NCI-H146 treated with DMSO at 0.1 percent for 48 hours (cell line): ENCODE measurements at regions not wholly inside any gene's neighbourhood (a gene's known extent, or its start where the extent isn't known, plus 50 kb on each side); places are given as distances from the start of the nearest gene placed in this dataset.
A peak's percentile ranks its signal among the peaks of the same experiment; 100 is the strongest.

Experiments
- DNase-seq: peaks from one replicate; lab custom pipeline; 2025; ENCODE audit not compliant: unreplicated experiment; lab: John Stamatoyannopoulos, UW

GRCh38 chr2:5368263-5368662 lies 323.9 kb upstream of the SOX11 start:
- DNase-seq, result no peak

- DNase-seq, result no peak
Observed at GRCh38 chr2:5369510-5369909, 322.7 kb upstream of the SOX11 start.

GRCh38 chr2:5370158-5370557 lies 322.0 kb upstream of the SOX11 start:
- no peak for DNase-seq

- no peak for DNase-seq
Observed at GRCh38 chr2:5372141-5372540, 320.0 kb upstream of the SOX11 start.

- no peak for DNase-seq
Observed at GRCh38 chr2:5373200-5373599, 319.0 kb upstream of the SOX11 start.

GRCh38 chr2:5374762-5375161 lies 317.4 kb upstream of the SOX11 start:
- no peak for DNase-seq

GRCh38 chr2:5377323-5377722 lies 314.9 kb upstream of the SOX11 start:
- no peak for DNase-seq

GRCh38 chr2:5379811-5380210 lies 312.4 kb upstream of the SOX11 start:
- DNase-seq, result no peak

- no peak for DNase-seq
Observed at GRCh38 chr2:5385596-5385995, 306.6 kb upstream of the SOX11 start.

- DNase-seq, result peak; percentile 45
Observed at GRCh38 chr2:5387406-5387805, 304.8 kb upstream of the SOX11 start.

GRCh38 chr2:5389740-5390139 lies 302.4 kb upstream of the SOX11 start:
- no peak for DNase-seq

- no peak for DNase-seq
Observed at GRCh38 chr2:5391362-5391761, 300.8 kb upstream of the SOX11 start.

- DNase-seq, result no peak
Observed at GRCh38 chr2:5392658-5393057, 299.5 kb upstream of the SOX11 start.

GRCh38 chr2:5393474-5393873 lies 298.7 kb upstream of the SOX11 start:
- DNase-seq, result peak; percentile 17

- DNase-seq, result no peak
Observed at GRCh38 chr2:5394223-5394622, 298.0 kb upstream of the SOX11 start.

- DNase-seq, result no peak
Observed at GRCh38 chr2:5401115-5401657, 291.0 kb upstream of the SOX11 start.

- no peak for DNase-seq
Observed at GRCh38 chr2:5403392-5403791, 288.8 kb upstream of the SOX11 start.

GRCh38 chr2:5409898-5410381 lies 282.2 kb upstream of the SOX11 start:
- peak; percentile 97 for DNase-seq

- DNase-seq, result no peak
Observed at GRCh38 chr2:5410991-5411700, 281.0 kb upstream of the SOX11 start.

GRCh38 chr2:5412001-5412400 lies 280.2 kb upstream of the SOX11 start:
- no peak for DNase-seq

- DNase-seq, result peak; percentile 67
Observed at GRCh38 chr2:5433855-5434254, 258.3 kb upstream of the SOX11 start.

GRCh38 chr2:5437375-5437774 lies 254.8 kb upstream of the SOX11 start:
- no peak for DNase-seq

GRCh38 chr2:5440174-5440573 lies 252.0 kb upstream of the SOX11 start:
- DNase-seq, result no peak
